ENCODE measurements at regions not wholly inside any gene's neighbourhood (a gene's known extent, or its start where the extent isn't known, plus 50 kb on each side); places are given as distances from the start of the nearest gene placed in this dataset.

DNA sequence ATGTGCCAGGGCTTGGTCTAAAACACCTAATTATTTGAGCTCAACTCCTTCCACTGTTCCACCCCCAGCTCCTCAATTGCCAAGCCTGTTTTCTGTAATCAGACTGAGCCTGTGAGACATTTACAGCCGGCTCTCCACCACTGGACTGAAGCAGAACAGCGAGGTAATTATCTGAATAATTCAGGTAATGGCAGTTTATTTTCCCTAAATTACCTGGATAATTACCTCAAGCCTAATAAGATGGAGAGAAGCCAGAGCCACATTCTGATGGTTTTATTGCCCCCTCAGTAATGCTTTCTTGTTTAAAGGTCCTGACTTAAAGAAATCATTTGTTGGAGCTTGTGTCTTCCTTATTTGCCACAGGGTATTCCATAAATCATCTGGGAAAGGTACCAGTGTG lies 64.2 kb downstream of the FZD4 start:
- H4K8ac ChIP-seq (ENCODE audit: extremely low read depth, insufficient read depth, low read length): no peak overlapping the region
- FAIRE-seq: no peak
- H2BK20ac ChIP-seq (ENCODE audit: low read length): no peak overlapping the region
- H3K14ac ChIP-seq (ENCODE audit: insufficient read length): no peak overlapping the region
- H3K9me3 ChIP-seq (ENCODE audit: insufficient read depth in 2 of 2, low read depth in 1 of 2, low read length in 1 of 2): no peaks in the 10 kb centered on the region
- no peak overlapping the region for H4K91ac ChIP-seq (replicated peaks; ENCODE audit: insufficient read length, low read length)
- no peak overlapping the region for H3K18ac ChIP-seq (ENCODE audit: extremely low read depth, low read length)
- TF ChIP-seq SRF (IDR thresholded peaks at IDR 0.05; ENCODE audit: low read depth, low read length) (no peak), CBX5 (IDR thresholded peaks at IDR 0.05; ENCODE audit: low read depth, low read length) (no peak), POLR2AphosphoS5 (IDR thresholded peaks at IDR 0.05; ENCODE audit: low read depth, low read length) (no peak), EP300 (IDR thresholded peaks at IDR 0.05; ENCODE audit: borderline replicate concordance in 1 of 2, low read depth in 2 of 2, low read length in 2 of 2) (no peak), TAF7 (optimal IDR thresholded peaks at IDR 0.05; ENCODE audit: borderline replicate concordance, low read depth, low read length) (no peak), HDAC2 (IDR thresholded peaks at IDR 0.05; ENCODE audit: borderline replicate concordance in 1 of 2, low read depth in 2 of 2, low read length in 2 of 2) (no peak)
- TF ChIP-seq, protein P1, sequence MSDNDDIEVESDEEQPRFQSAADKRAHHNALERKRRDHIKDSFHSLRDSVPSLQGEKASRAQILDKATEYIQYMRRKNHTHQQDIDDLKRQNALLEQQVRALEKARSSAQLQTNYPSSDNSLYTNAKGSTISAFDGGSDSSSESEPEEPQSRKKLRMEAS (IDR thresholded peaks at IDR 0.05): no peak
- POLR2A ChIA-PET (ENCODE audit: partially characterized antibody): no interaction called here
- no peaks in the 10 kb centered on the region for H3K79me1 ChIP-seq (ENCODE audit: low read depth, low read length)
- H3K4me3 ChIP-seq (ENCODE audit: extremely low read depth in 1 of 4, insufficient read depth in 2 of 4, low read depth in 3 of 4, low read length in 4 of 4): no peak overlapping the region
- WGBS, 2 experiments (ENCODE audit: extremely low coverage in 1 of 2, insufficient coverage in 1 of 2, insufficient read length in 1 of 2, insufficient replicate concordance in 2 of 2, low coverage in 1 of 2, low lambda C conversion rate in 2 of 2, missing lambda C conversion rate in 1 of 2): 65% methylated on average over 2 of the region's 2 CpGs; no CpG with 5 or more reads in 1 of the 2 experiments
- no peak overlapping the region for H2BK120ac ChIP-seq (replicated peaks; ENCODE audit: low read depth, low read length)
- no peak for DNase-seq (ENCODE audit: low read depth in 1 of 2, low spot score in 2 of 2)
- no peaks in the 10 kb centered on the region for H3K79me2 ChIP-seq (ENCODE audit: control insufficient read depth in 1 of 2, insufficient read depth in 2 of 2, low read length in 2 of 2)
- H3K4me1 ChIP-seq (replicated peaks in 1 of 4; ENCODE audit: control insufficient read depth in 3 of 4, insufficient read depth in 4 of 4, low read length in 3 of 4): no peaks in the 10 kb centered on the region
- H3K4ac ChIP-seq (replicated peaks; ENCODE audit: insufficient read length, low read depth, low read length): no peak overlapping the region
- H3K36me3 ChIP-seq (ENCODE audit: control insufficient read depth in 2 of 4, insufficient read depth in 4 of 4, low read length in 3 of 4): no peaks in the 10 kb centered on the region
- H3K23me2 ChIP-seq (ENCODE audit: low read depth, low read length): no peaks in the 10 kb centered on the region
- no peak overlapping the region for H2AK5ac ChIP-seq (ENCODE audit: low read depth, low read length)
- H3K27me3 ChIP-seq (replicated peaks in 1 of 4; ENCODE audit: control insufficient read depth in 3 of 4, extremely low read depth in 1 of 4, insufficient read depth in 3 of 4, low read length in 3 of 4): no peaks in the 10 kb centered on the region
- no peak overlapping the region for H3K56ac ChIP-seq (replicated peaks; ENCODE audit: insufficient read length, low read depth, low read length)
- no peak overlapping the region for H4K5ac ChIP-seq (ENCODE audit: insufficient read length, low read depth, low read length)
- H2BK15ac ChIP-seq (ENCODE audit: low read length): no peak overlapping the region
- H4K20me1 ChIP-seq (replicated peaks in 1 of 2; ENCODE audit: control insufficient read depth in 1 of 2, insufficient read depth in 2 of 2, low read length in 2 of 2): no peaks in the 10 kb centered on the region
- CTCF ChIA-PET (ENCODE audit: partially characterized antibody): interaction anchor here (1.0 kb wide), 1 partner anchor 27 kb away, joined by 6 read pairs; no protein-coding TSS in a partner anchor
- H3K9ac ChIP-seq (replicated peaks in 1 of 4; ENCODE audit: extremely low read depth in 1 of 4, low read depth in 3 of 4, low read length in 3 of 4): no peak overlapping the region
- no peak overlapping the region for H3K27ac ChIP-seq (ENCODE audit: low read depth, low read length)
- H2AFZ ChIP-seq (ENCODE audit: low read length): no peak overlapping the region
- H2BK12ac ChIP-seq (ENCODE audit: low read depth, low read length): no peak overlapping the region
- H3K4me2 ChIP-seq (ENCODE audit: insufficient read depth in 1 of 2, low read depth in 2 of 2, low read length in 2 of 2): no peak overlapping the region
- H3K23ac ChIP-seq (ENCODE audit: insufficient read length): no peak overlapping the region
- no peak overlapping the region for H2BK5ac ChIP-seq (ENCODE audit: low read depth, low read length)
